Left ventricle myocardium inferior (tissue), 1 donor: ENCODE measurements at regions not wholly inside any gene's neighbourhood (a gene's known extent, or its start where the extent isn't known, plus 50 kb on each side); places are given as distances from the start of the nearest gene placed in this dataset.
"Not testable (repeated sequence)": the region's sequence is repeated elsewhere in the genome, so short reads cannot be mapped to it uniquely, and the experiment has no call there.

ENCODE experiments used
- DNase-seq: peaks from one replicate; pipeline ENCODE4 v3.0.0-alpha.2; 2020
- H3K27ac ChIP-seq: fragments of 200-600 bp; replicated peaks from 2 replicates; pipeline ENCODE4 v1.8.0; 2021
- H3K27me3 ChIP-seq: fragments of 200-600 bp; 2 replicates; pipeline ENCODE4 v1.8.0; 2021; ENCODE audit warnings: low read depth
- H3K36me3 ChIP-seq: fragments of 200-600 bp; 2 replicates; pipeline ENCODE4 v1.8.0; 2021
- H3K4me1 ChIP-seq: fragments of 200-600 bp; 2 replicates; pipeline ENCODE4 v1.8.0; 2021
- H3K4me3 ChIP-seq: fragments of 200-600 bp; 2 replicates; pipeline ENCODE4 v1.8.0; 2021; ENCODE audit warnings: mild to moderate bottlenecking, moderate library complexity
- H3K9me3 ChIP-seq: fragments of 200-600 bp; replicated peaks from 2 replicates; pipeline ENCODE4 v1.8.0; 2021
- intact Hi-C: fragments of 100-400 bp; cut with micrococcal nuclease; formaldehyde crosslinking; loops from one replicate; pipeline ENCODE4 v1.11.0; 2022
- TF ChIP-seq, protein P1 (sequence below): fragments of 200-600 bp; IDR thresholded peaks from 2 replicates; pipeline ENCODE4 v1.8.0; 2021; ENCODE audit warnings: antibody characterized with exemption, mild to moderate bottlenecking, borderline replicate concordance
- donor health status: DM: no; HTN: yes; CAD: no; lungs with severe emphysema.

DNA sequence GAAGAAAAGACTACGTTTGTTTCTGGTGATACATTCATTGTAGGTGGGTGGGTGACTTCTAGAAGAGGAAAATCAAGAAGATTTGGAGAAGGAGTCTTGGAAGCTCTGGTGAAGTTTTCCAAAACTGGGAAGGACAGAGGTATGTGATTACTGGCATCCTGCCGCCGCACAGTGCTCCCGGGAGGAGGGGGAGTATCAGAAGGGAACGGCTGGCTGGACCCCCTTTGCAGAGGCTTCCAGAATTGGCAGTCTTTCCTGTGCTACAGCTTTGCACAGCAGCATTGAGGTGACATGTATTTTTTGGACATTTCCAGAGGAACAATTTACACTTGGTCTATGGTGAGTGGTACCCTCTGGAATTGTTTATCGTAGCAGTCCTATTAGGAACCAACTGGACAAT lies 75.7 kb upstream of the EOMES start:
- no peak for DNase-seq
- Histone ChIP-seq H3K27ac (no peak overlapping the region), H3K9me3 (no peaks in the 10 kb centered on the region), H3K36me3 (no peaks in the 10 kb centered on the region), H3K4me3 (no peak overlapping the region), H3K27me3 (no peaks in the 10 kb centered on the region), H3K4me1 (no peaks in the 10 kb centered on the region)
- intact Hi-C loops, result no loop called here
- TF ChIP-seq, protein P1, sequence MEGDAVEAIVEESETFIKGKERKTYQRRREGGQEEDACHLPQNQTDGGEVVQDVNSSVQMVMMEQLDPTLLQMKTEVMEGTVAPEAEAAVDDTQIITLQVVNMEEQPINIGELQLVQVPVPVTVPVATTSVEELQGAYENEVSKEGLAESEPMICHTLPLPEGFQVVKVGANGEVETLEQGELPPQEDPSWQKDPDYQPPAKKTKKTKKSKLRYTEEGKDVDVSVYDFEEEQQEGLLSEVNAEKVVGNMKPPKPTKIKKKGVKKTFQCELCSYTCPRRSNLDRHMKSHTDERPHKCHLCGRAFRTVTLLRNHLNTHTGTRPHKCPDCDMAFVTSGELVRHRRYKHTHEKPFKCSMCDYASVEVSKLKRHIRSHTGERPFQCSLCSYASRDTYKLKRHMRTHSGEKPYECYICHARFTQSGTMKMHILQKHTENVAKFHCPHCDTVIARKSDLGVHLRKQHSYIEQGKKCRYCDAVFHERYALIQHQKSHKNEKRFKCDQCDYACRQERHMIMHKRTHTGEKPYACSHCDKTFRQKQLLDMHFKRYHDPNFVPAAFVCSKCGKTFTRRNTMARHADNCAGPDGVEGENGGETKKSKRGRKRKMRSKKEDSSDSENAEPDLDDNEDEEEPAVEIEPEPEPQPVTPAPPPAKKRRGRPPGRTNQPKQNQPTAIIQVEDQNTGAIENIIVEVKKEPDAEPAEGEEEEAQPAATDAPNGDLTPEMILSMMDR, result no peak

DNA sequence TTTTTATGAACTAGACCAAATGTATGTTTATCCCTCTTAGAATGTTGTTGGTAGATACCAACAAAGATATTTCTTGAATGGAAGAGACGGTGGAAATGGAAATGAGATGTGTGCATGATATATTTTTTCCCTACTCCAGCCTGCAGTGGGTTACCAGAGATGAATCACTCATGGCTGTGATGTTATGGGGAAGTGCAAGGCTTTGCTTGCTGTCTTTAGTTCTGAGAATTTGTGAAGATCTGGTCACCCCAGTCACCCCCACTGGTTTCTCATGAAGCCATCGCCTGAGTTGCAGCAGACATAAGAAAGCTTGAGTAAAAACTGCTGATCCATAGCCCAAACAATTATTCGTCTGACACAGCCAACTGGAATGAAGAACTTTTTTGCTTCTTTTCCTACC lies 78.1 kb upstream of the EOMES start:
- DNase-seq, result no peak
- no peaks in the 10 kb centered on the region for H3K27me3 ChIP-seq
- no peak overlapping the region for H3K27ac ChIP-seq
- TF ChIP-seq, protein P1, result no peak
- no peak overlapping the region for H3K4me3 ChIP-seq
- H3K9me3 ChIP-seq, result no peaks in the 10 kb centered on the region
- no peaks in the 10 kb centered on the region for H3K36me3 ChIP-seq
- intact Hi-C loops, result no loop called here
- H3K4me1 ChIP-seq, result no peaks in the 10 kb centered on the region

DNA sequence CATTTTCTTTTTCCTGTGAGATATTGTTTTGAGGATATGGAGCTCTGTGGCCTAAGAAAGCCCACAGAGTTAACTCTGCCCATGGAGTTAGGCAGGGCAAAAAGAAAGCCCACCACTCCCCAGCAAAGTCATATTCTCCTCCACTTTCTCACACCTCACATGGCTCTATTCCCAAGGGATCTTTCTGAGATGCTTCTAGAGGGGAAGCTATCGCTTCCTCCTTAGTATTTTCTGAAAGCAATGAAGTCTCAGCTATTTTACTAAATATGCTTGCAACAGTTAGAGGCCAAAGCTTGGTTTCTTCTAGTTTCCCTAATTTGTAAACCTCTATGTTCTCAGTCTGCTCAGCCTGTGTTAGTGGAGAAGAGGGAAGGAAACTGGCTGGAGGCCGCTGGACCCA lies 80.3 kb upstream of the EOMES start:
- H3K27me3 ChIP-seq, result no peaks in the 10 kb centered on the region
- TF ChIP-seq, protein P1, result no peak
- no peaks in the 10 kb centered on the region for H3K4me1 ChIP-seq
- no peak overlapping the region for H3K27ac ChIP-seq
- no peaks in the 10 kb centered on the region for H3K36me3 ChIP-seq
- intact Hi-C loops, result no loop called here
- H3K9me3 ChIP-seq, result no peaks in the 10 kb centered on the region
- no peak for DNase-seq
- no peak overlapping the region for H3K4me3 ChIP-seq

DNA sequence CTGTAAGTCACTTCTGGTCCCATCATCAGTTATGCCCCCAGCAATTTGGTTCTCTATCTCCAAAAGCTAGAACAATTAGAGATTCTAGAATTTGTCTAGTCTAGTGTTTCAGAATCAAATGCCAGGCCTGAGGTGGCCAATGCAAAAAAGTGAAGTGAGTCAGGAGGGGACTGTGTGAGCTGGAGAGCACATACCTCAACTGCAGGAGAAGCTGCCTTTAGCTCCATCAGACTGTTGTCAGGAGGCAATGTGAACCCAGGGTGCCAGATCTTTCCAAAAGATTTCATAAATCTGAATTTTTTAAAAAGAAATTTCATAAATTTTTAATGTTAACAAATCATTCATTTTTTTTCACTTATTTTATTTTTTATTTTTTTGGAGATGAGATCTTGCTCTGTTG lies 80.7 kb upstream of the EOMES start:
- Histone ChIP-seq H3K36me3 (no peaks in the 10 kb centered on the region), H3K27ac (no peak overlapping the region), H3K4me1 (no peaks in the 10 kb centered on the region), H3K9me3 (no peaks in the 10 kb centered on the region), H3K27me3 (no peaks in the 10 kb centered on the region), H3K4me3 (no peak overlapping the region)
- no peak for DNase-seq
- TF ChIP-seq, protein P1, result no peak
- intact Hi-C loops, result no loop called here

DNA sequence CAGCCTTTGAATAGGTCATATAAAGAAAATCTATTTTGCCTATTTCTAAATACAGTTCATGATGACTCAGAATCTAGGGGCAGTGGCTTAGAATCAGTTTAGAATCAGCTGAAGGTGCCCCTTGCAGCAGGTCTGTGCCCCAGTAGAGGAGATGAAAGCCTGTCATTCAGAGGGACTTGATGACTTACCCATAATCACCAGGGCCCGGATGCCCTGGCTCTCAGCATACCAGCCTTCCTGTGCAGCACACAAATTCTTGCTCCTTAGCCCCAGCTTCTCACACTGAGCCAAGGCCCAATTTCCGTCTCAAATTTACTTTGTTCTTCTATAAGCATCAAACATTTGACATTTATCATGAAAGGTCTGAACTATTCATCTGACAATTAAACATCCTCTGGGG lies 83.2 kb upstream of the EOMES start:
- Histone ChIP-seq H3K4me3 (no peak overlapping the region), H3K9me3 (no peaks in the 10 kb centered on the region), H3K27ac (no peak overlapping the region), H3K4me1 (no peaks in the 10 kb centered on the region), H3K27me3 (no peaks in the 10 kb centered on the region), H3K36me3 (no peaks in the 10 kb centered on the region)
- intact Hi-C loops, result no loop called here
- TF ChIP-seq, protein P1, result no peak
- DNase-seq, result no peak

DNA sequence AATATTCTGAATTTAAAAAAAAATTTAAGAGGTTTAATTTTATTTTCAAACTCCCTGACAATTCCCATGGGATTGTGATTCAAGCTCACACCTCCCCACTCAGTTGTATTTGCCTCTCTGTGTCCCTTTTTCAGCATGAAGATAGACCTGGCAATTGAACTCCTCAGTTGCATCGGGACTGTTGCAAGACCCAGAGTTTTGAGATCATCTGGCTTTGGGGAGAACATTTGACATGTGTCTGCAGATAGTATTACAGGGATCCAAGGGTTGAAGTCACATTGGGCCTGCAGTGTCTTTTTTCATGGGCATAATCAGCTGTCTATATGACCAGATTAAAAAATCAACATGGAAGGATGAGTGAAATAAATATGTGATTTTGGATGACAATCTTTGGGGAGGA lies 91.1 kb upstream of the EOMES start:
- intact Hi-C loops, result no loop called here
- Histone ChIP-seq H3K27me3 (no peaks in the 10 kb centered on the region), H3K4me1 (no peaks in the 10 kb centered on the region), H3K36me3 (no peaks in the 10 kb centered on the region), H3K4me3 (no peak overlapping the region), H3K27ac (no peak overlapping the region), H3K9me3 (no peaks in the 10 kb centered on the region)
- TF ChIP-seq, protein P1, result no peak
- no peak for DNase-seq

DNA sequence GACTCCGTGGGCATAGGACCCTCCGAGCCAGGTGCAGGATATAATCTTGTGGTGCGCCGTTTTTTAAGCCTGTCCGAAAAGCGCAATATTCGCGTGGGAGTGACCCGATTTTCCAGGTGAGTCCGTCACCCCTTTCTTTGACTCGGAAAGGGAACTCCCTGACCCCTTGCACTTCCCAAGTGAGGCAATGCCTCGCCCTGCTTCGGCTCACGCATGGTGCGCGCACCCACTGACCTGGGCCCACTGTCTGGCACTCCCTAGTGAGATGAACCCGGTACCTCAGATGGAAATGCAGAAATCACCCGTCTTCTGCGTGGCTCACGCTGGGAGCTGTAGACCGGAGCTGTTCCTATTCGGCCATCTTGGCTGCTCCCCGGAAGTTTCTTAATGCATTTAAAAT lies 99.5 kb upstream of the EOMES start:
- H3K27me3 ChIP-seq, DNase-seq, H3K4me3 ChIP-seq, H3K36me3 ChIP-seq, H3K9me3 ChIP-seq, H3K4me1 ChIP-seq, H3K27ac ChIP-seq, intact Hi-C loops: not testable (repeated sequence)
